ELF-1 (cell line): ENCODE measurements at regions not wholly inside any gene's neighbourhood (a gene's known extent, or its start where the extent isn't known, plus 50 kb on each side); places are given as distances from the start of the nearest gene placed in this dataset.

Experiments used
- DNase-seq: peaks from one replicate; pipeline ENCODE4 v3.0.0-alpha.2; 2016; ENCODE audit warnings: low read depth, low spot score

- DNase-seq = no peak
These were observed 88.5 kb upstream of the PTPN1 start for GRCh38 chr20:50421356-50422340.

- DNase-seq = no peak
These were observed 86.4 kb upstream of the PTPN1 start for GRCh38 chr20:50423758-50424157.

- DNase-seq = no peak
These were observed 85.1 kb upstream of the PTPN1 start for GRCh38 chr20:50425076-50425475.

- DNase-seq = no peak
These were observed 83.1 kb upstream of the PTPN1 start for GRCh38 chr20:50426866-50427718.

- no peak for DNase-seq
These were observed 82.5 kb upstream of the PTPN1 start for GRCh38 chr20:50427719-50428083.

GRCh38 chr20:50428097-50428828 lies 81.9 kb upstream of the PTPN1 start:
- DNase-seq = no peak

GRCh38 chr20:50429412-50429811 lies 80.8 kb upstream of the PTPN1 start:
- DNase-seq = no peak

- no peak for DNase-seq
These were observed 79.1 kb upstream of the PTPN1 start for GRCh38 chr20:50431066-50431450.

GRCh38 chr20:50433001-50433761 lies 77.0 kb upstream of the PTPN1 start:
- no peak for DNase-seq

- no peak for DNase-seq
These were observed 75.9 kb upstream of the PTPN1 start for GRCh38 chr20:50434321-50434652.

- peak; percentile 92 for DNase-seq
These were observed 75.4 kb upstream of the PTPN1 start for GRCh38 chr20:50434653-50435396.

- no peak for DNase-seq
These were observed 74.7 kb upstream of the PTPN1 start for GRCh38 chr20:50435397-50436051.

GRCh38 chr20:50436052-50436656 lies 74.0 kb upstream of the PTPN1 start:
- no peak for DNase-seq

GRCh38 chr20:50436696-50437095 lies 73.5 kb upstream of the PTPN1 start:
- no peak for DNase-seq

- DNase-seq = peak; percentile 61
These were observed 71.2 kb upstream of the PTPN1 start for GRCh38 chr20:50438986-50439407.

- no peak for DNase-seq
These were observed 70.4 kb upstream of the PTPN1 start for GRCh38 chr20:50439539-50440453.

- DNase-seq = no peak
These were observed 67.7 kb upstream of the PTPN1 start for GRCh38 chr20:50442512-50442911.

- no peak for DNase-seq
These were observed 64.6 kb upstream of the PTPN1 start for GRCh38 chr20:50445354-50446151.
